Fibroblast of peridontal ligament (primary cell): ENCODE measurements at regions not wholly inside any gene's neighbourhood (a gene's known extent, or its start where the extent isn't known, plus 50 kb on each side); places are given as distances from the start of the nearest gene placed in this dataset.

Experiments used
- DNase-seq: peaks from one replicate; pipeline ENCODE4 v3.0.0-alpha.2; 2010; ENCODE audit errors: extremely low read depth

- DNase-seq = no peak
Observed at GRCh38 chr4:11342401-11342800, 86.3 kb downstream of the HS3ST1 start.

- DNase-seq = no peak
Observed at GRCh38 chr4:11341337-11342043, 87.2 kb downstream of the HS3ST1 start.

GRCh38 chr4:11338956-11339782 is 89.5 kb downstream of the HS3ST1 start:
- DNase-seq = no peak

- DNase-seq = no peak
Observed at GRCh38 chr4:11337287-11337686, 91.4 kb downstream of the HS3ST1 start.

GRCh38 chr4:11336435-11336834 is 92.3 kb downstream of the HS3ST1 start:
- no peak for DNase-seq

- no peak for DNase-seq
Observed at GRCh38 chr4:11334887-11335286, 93.8 kb downstream of the HS3ST1 start.

GRCh38 chr4:11328401-11328800 is 100.3 kb downstream of the HS3ST1 start:
- no peak for DNase-seq

GRCh38 chr4:11326021-11326420 is 102.7 kb downstream of the HS3ST1 start:
- DNase-seq = no peak

GRCh38 chr4:11323771-11324170 is 104.9 kb downstream of the HS3ST1 start:
- no peak for DNase-seq

- DNase-seq = no peak
Observed at GRCh38 chr4:11313157-11313943, 115.3 kb downstream of the HS3ST1 start.

- no peak for DNase-seq
Observed at GRCh38 chr4:11312389-11312788, 116.3 kb downstream of the HS3ST1 start.

- DNase-seq = no peak
Observed at GRCh38 chr4:11301075-11301660, 127.5 kb downstream of the HS3ST1 start.

- DNase-seq = no peak
Observed at GRCh38 chr4:11299836-11300235, 128.9 kb downstream of the HS3ST1 start.

GRCh38 chr4:11299016-11299415 is 129.7 kb downstream of the HS3ST1 start:
- DNase-seq = no peak

GRCh38 chr4:11298451-11298850 is 130.2 kb downstream of the HS3ST1 start:
- no peak for DNase-seq

- DNase-seq = no peak
Observed at GRCh38 chr4:11297627-11298026, 131.1 kb downstream of the HS3ST1 start.

GRCh38 chr4:11297201-11297600 is 131.5 kb downstream of the HS3ST1 start:
- no peak for DNase-seq

- no peak for DNase-seq
Observed at GRCh38 chr4:11293866-11294265, 134.8 kb downstream of the HS3ST1 start.

- no peak for DNase-seq
Observed at GRCh38 chr4:11287055-11287454, 141.6 kb downstream of the HS3ST1 start.

GRCh38 chr4:11286533-11286932 is 142.2 kb downstream of the HS3ST1 start:
- DNase-seq = no peak

- no peak for DNase-seq
Observed at GRCh38 chr4:11281720-11282119, 147.0 kb downstream of the HS3ST1 start.

- no peak for DNase-seq
Observed at GRCh38 chr4:11271263-11271662, 157.4 kb downstream of the HS3ST1 start.
